Kidney (tissue), 10 donors: ENCODE measurements at regions not wholly inside any gene's neighbourhood (a gene's known extent, or its start where the extent isn't known, plus 50 kb on each side); places are given as distances from the start of the nearest gene placed in this dataset.
"Not testable (repeated sequence)": the region's sequence is repeated elsewhere in the genome, so short reads cannot be mapped to it uniquely, and the experiment has no call there.

Experiments
- DNase-seq, 5 donors: peaks; one replicate each; pipeline ENCODE4 v3.0.0-alpha.2; 2013 to 2020
- FAIRE-seq: peaks from 2 replicates; lab custom pipeline; 2012; peaks lifted over from hg19 to GRCh38; lab: Jason Lieb, UNC
- H3K27ac ChIP-seq, 2 donors: one replicate each; pipeline ENCODE4 v1.7.0; 2013; ENCODE audit warnings: low read depth in 2 of 2, low read length in 2 of 2, inconsistent platforms in 1 of 2
- H3K27me3 ChIP-seq: one replicate; pipeline ENCODE4 v1.7.1; 2013; ENCODE audit warnings: low read length, inconsistent platforms; ENCODE audit not compliant: control insufficient read depth, insufficient read depth
- H3K36me3 ChIP-seq, 3 donors: one replicate each; pipeline versions ENCODE4 v1.7.0 to v1.7.1; 2013; ENCODE audit warnings: low read length in 3 of 3, control low read depth in 1 of 3, inconsistent platforms in 1 of 3; ENCODE audit not compliant: insufficient read depth in 3 of 3, control insufficient read depth in 2 of 3
- H3K4me1 ChIP-seq, 3 donors: one replicate each; pipeline versions ENCODE4 v1.7.0 to v1.7.1; 2013; ENCODE audit warnings: low read length in 3 of 3, inconsistent platforms in 1 of 3, low read depth in 1 of 3; ENCODE audit not compliant: control insufficient read depth in 2 of 3, insufficient read depth in 2 of 3
- H3K4me3 ChIP-seq, 3 donors: one replicate each; pipeline versions ENCODE4 v1.7.0 to v1.8.1; 2013; ENCODE audit warnings: low read length in 3 of 3, control low read depth in 1 of 3, inconsistent platforms in 1 of 3
- H3K9ac ChIP-seq, 3 donors: one replicate each; pipeline versions ENCODE4 v1.7.0 to v1.7.1; 2013; ENCODE audit warnings: low read length in 3 of 3, control low read depth in 1 of 3, inconsistent platforms in 1 of 3
- H3K9me3 ChIP-seq, 3 donors: one replicate each; pipeline versions ENCODE4 v1.7.0 to v1.7.1; 2013; ENCODE audit warnings: low read length in 3 of 3, control low read depth in 1 of 3, inconsistent platforms in 1 of 3; ENCODE audit not compliant: control insufficient read depth in 2 of 3, insufficient read depth in 1 of 3
- intact Hi-C: fragments of 100-400 bp; cut with DNase I; formaldehyde crosslinking; loops from one replicate; pipeline ENCODE4 v1.11.1; 2022
- donor health status: control.
- donor health status: control.
- donor health status: DM: yes; HTN: yes; CAD: no.
- donor health status: Normal renal cell carcinoma (clear cell type).

- H3K4me1 ChIP-seq, H3K9ac ChIP-seq, intact Hi-C loops, H3K27me3 ChIP-seq, H3K36me3 ChIP-seq, FAIRE-seq, H3K4me3 ChIP-seq, H3K27ac ChIP-seq: not testable (repeated sequence)
- H3K9me3 ChIP-seq: peaks cover 3 to 16% (median 4%) of the 10 kb centered on the region in 3 donors
- DNase-seq: peak in 1 of 5 donors; percentile 79
Observed at GRCh38 chr21:10413247-10414120, 107.9 kb upstream of the TPTE start.

- H3K4me3 ChIP-seq, H3K27ac ChIP-seq, H3K4me1 ChIP-seq, H3K27me3 ChIP-seq, FAIRE-seq, H3K36me3 ChIP-seq, DNase-seq, intact Hi-C loops, H3K9ac ChIP-seq: not testable (repeated sequence)
- H3K9me3 ChIP-seq: peaks cover 3 to 16% (median 4%) of the 10 kb centered on the region in 3 donors
Observed at GRCh38 chr21:10414121-10414924, 107.1 kb upstream of the TPTE start.

GRCh38 chr21:10414925-10415254 lies 106.5 kb upstream of the TPTE start:
- DNase-seq, H3K4me1 ChIP-seq, FAIRE-seq, H3K36me3 ChIP-seq, intact Hi-C loops, H3K4me3 ChIP-seq, H3K27me3 ChIP-seq, H3K27ac ChIP-seq, H3K9ac ChIP-seq: not testable (repeated sequence)
- peaks cover 3 to 16% (median 4%) of the 10 kb centered on the region in 3 donors for H3K9me3 ChIP-seq

DNA sequence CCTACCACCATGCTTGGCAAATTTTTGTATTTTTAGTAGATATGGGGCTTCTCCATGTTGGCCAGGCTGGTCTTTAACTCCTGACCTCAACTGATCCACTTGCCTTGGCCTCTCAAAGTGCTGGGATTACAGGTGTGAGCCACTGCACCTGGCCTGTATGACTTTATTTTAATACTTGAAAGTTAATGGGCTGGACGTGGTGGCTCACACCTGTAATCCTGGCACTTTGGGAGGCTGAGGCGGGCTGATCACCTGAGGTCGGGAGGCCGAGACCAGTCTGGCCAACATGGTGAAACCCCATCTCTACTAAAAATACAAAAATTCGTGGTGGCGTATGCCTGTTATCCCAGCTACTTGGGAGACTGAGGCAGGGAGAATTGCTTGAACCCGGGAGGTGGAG lies 105.9 kb upstream of the TPTE start:
- H3K9me3 ChIP-seq: peaks cover 3 to 16% (median 4%) of the 10 kb centered on the region in 3 donors
- H3K27ac ChIP-seq, H3K27me3 ChIP-seq, intact Hi-C loops, H3K9ac ChIP-seq, H3K36me3 ChIP-seq, H3K4me3 ChIP-seq, H3K4me1 ChIP-seq, FAIRE-seq: not testable (repeated sequence)
- peak in 1 of 5 donors; percentile 80 for DNase-seq

DNA sequence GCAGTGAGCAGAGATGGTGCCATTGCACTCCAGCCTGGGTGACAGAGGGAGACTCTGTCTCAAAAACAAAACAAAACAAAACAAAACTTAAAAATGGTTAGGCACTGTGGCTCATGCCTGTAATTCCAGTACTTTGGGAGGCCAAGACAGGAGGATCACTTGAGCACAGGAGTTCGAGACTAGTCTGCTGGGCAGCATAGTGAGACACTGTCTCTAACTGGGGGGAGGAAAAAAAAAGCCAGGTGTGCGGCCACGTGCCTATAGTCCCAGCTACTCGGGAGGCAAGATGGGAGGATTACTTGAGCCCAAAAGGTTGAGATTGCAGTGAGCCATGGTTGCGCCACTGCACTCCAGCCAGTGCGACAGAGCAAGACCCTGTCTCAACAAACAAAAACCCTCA lies 105.5 kb upstream of the TPTE start:
- H3K9ac ChIP-seq, intact Hi-C loops, FAIRE-seq, H3K27me3 ChIP-seq, H3K36me3 ChIP-seq, H3K27ac ChIP-seq, H3K4me1 ChIP-seq, H3K4me3 ChIP-seq: not testable (repeated sequence)
- peak in 1 of 5 donors; percentile 79 for DNase-seq
- H3K9me3 ChIP-seq: peaks cover 3 to 20% (median 4%) of the 10 kb centered on the region in 3 donors

GRCh38 chr21:10416691-10417447 lies 104.5 kb upstream of the TPTE start:
- intact Hi-C loops, H3K4me1 ChIP-seq, H3K9ac ChIP-seq, DNase-seq, H3K4me3 ChIP-seq, H3K36me3 ChIP-seq, FAIRE-seq, H3K27ac ChIP-seq, H3K27me3 ChIP-seq: not testable (repeated sequence)
- peaks cover 3 to 20% (median 4%) of the 10 kb centered on the region in 3 donors for H3K9me3 ChIP-seq

- H3K36me3 ChIP-seq, intact Hi-C loops, H3K9ac ChIP-seq, H3K4me1 ChIP-seq, H3K27me3 ChIP-seq, FAIRE-seq, H3K4me3 ChIP-seq, H3K27ac ChIP-seq: not testable (repeated sequence)
- H3K9me3 ChIP-seq: peaks cover 3 to 20% (median 4%) of the 10 kb centered on the region in 3 donors
- DNase-seq: peak in 1 of 5 donors; percentile 84
Observed at GRCh38 chr21:10417551-10418002, 103.8 kb upstream of the TPTE start.
